GM21723 (cell line): ENCODE measurements at regions not wholly inside any gene's neighbourhood (a gene's known extent, or its start where the extent isn't known, plus 50 kb on each side); places are given as distances from the start of the nearest gene placed in this dataset.

Experiments used
- ATAC-seq: cut with Tn5 transposase; IDR thresholded peaks from one replicate; pipeline ENCODE4 v1.9.1; 2021; ENCODE audit warnings: mild to moderate bottlenecking, moderate library complexity; ENCODE audit not compliant: unreplicated experiment

GRCh38 chr10:128520211-128520815 lies 394.1 kb upstream of the MKI67 start:
- ATAC-seq, result no peak

- ATAC-seq, result no peak
These were observed 396.5 kb upstream of the MKI67 start for GRCh38 chr10:128522551-128523308.

GRCh38 chr10:128525444-128525843 lies 399.2 kb upstream of the MKI67 start:
- no peak for ATAC-seq

GRCh38 chr10:128525936-128526335 lies 399.7 kb upstream of the MKI67 start:
- ATAC-seq, result no peak

GRCh38 chr10:128526791-128527375 lies 400.7 kb upstream of the MKI67 start:
- ATAC-seq, result no peak

GRCh38 chr10:128527711-128528110 lies 401.5 kb upstream of the MKI67 start:
- ATAC-seq, result no peak

GRCh38 chr10:128528167-128528566 lies 401.9 kb upstream of the MKI67 start:
- no peak for ATAC-seq

GRCh38 chr10:128528781-128529180 lies 402.6 kb upstream of the MKI67 start:
- ATAC-seq, result no peak

- ATAC-seq, result no peak
These were observed 403.0 kb upstream of the MKI67 start for GRCh38 chr10:128529225-128529624.

- ATAC-seq, result no peak
These were observed 404.1 kb upstream of the MKI67 start for GRCh38 chr10:128530301-128530700.

GRCh38 chr10:128530946-128531345 lies 404.7 kb upstream of the MKI67 start:
- ATAC-seq, result no peak

GRCh38 chr10:128534686-128535085 lies 408.5 kb upstream of the MKI67 start:
- ATAC-seq, result no peak

GRCh38 chr10:128536259-128536658 lies 410.0 kb upstream of the MKI67 start:
- no peak for ATAC-seq

GRCh38 chr10:128537834-128538330 lies 411.7 kb upstream of the MKI67 start:
- ATAC-seq, result no peak

GRCh38 chr10:128538671-128539070 lies 412.4 kb upstream of the MKI67 start:
- ATAC-seq, result no peak

GRCh38 chr10:128539510-128540127 lies 413.4 kb upstream of the MKI67 start:
- no peak for ATAC-seq

- no peak for ATAC-seq
These were observed 414.0 kb upstream of the MKI67 start for GRCh38 chr10:128540128-128540762.

- no peak for ATAC-seq
These were observed 414.8 kb upstream of the MKI67 start for GRCh38 chr10:128540781-128541761.

GRCh38 chr10:128541926-128542475 lies 415.8 kb upstream of the MKI67 start:
- ATAC-seq, result no peak

- no peak for ATAC-seq
These were observed 416.4 kb upstream of the MKI67 start for GRCh38 chr10:128542659-128543058.
